ENCODE measurements at regions not wholly inside any gene's neighbourhood (a gene's known extent, or its start where the extent isn't known, plus 50 kb on each side); places are given as distances from the start of the nearest gene placed in this dataset.
"Not testable (repeated sequence)": the region's sequence is repeated elsewhere in the genome, so short reads cannot be mapped to it uniquely, and the experiment has no call there.

DNA sequence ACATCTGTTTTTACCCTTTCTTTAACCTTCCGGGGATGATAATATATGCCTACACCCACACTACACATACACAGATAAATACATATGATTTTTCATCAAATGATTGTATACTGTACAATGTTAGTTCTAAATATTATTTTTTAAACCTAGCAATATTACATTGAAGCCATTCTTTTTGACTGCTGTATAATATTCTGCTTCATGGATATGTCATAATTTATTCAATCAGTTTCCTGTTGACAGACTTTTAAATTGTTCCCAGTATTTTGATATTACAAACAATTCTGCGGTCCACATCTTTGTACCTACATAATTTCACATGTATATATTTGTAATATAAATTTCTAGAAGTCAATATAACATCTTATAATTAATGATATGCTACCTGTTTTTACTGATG is 59.0 kb upstream of the ITGB1 start:
- Mint-ChIP-seq H3K4me1 (ENCODE audit: low read depth) (no peaks in the 10 kb centered on the region), H3K27me3 (ENCODE audit: low read depth) (no peaks in the 10 kb centered on the region), H3K27ac (no peak overlapping the region), H3K36me3 (ENCODE audit: insufficient read depth in 2 of 2) (peaks cover 0 to 1% of the 10 kb centered on the region in 2 donors), H3K4me3 (no peak overlapping the region), H3K9me3 (peaks cover 4 to 5% of the 10 kb centered on the region in 2 donors)
- no peak for DNase-seq
- ATAC-seq (replicated peaks in 1 of 2): no peak

DNA sequence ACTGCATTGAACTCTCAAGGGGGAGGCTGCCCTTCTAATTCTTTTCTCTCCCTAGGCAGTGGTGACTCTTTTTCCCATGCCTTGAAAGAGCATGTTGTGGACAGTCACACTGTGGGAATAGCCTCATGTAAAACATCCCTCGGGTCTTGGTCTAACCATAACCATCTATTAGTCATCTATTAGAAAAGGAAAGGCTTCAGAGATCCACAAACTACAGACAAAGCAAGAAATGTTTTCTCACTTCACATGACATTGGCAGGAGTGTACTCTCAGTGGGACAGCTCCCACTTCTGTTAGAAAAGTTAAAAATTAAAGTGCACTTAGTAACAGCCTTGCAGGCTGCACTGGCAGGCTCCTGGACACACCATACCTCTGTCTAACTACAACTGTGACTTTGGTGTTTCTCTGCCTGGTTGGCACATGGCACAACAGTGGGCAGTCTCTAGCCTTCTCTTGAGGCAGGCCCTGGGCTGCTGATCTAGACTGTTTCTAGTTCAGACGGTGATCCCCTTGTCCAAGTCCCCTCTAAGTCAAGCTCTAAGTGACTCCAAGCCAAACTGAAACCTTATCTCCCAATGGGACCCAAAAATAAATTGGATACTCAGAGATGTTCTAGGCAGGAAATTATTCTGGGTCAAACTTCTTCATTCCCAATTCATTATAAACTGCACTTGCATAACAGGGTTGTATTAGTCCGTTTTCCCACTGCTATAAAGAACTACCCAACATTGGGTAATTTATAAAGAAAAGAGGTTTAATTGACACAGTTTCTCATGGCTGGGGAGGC is 57.9 kb upstream of the ITGB1 start:
- Mint-ChIP-seq H3K36me3 (ENCODE audit: insufficient read depth in 2 of 2) (peaks cover 0 to 1% of the 10 kb centered on the region in 2 donors), H3K27ac (no peak overlapping the region), H3K4me1 (ENCODE audit: low read depth) (no peaks in the 10 kb centered on the region), H3K4me3 (no peak overlapping the region), H3K27me3 (ENCODE audit: low read depth) (no peaks in the 10 kb centered on the region), H3K9me3 (peaks cover 4 to 5% of the 10 kb centered on the region in 2 donors)
- ATAC-seq (replicated peaks in 1 of 2) (no peak), DNase-seq (no peak)

DNA sequence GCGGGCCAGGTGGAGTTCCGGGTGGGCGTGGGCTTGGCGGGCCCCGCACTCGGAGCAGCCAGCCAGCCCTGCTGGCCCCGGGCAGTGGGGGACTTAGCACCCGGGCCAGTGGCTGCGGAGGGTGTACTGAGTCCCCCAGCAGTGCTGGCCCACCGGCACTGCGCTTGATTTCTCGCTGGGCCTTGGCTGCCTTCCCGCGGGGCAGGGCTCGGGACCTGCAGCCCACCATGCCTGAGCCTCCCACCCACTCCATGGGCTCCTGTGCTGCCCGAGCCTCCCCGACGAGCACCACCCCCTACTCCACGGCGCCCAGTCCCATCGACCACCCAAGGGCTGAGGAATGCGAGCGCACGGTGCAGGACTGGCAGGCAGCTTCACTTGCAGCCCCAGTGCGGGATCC is 55.3 kb upstream of the ITGB1 start:
- not testable (repeated sequence) for DNase-seq; H3K9me3 Mint-ChIP-seq; H3K4me3 Mint-ChIP-seq; ATAC-seq (replicated peaks in 1 of 2); H3K36me3 Mint-ChIP-seq (ENCODE audit: insufficient read depth in 2 of 2); H3K27ac Mint-ChIP-seq
- H3K4me1 Mint-ChIP-seq (ENCODE audit: low read depth): peaks cover 23% of the 10 kb centered on the region
- peaks cover 14% of the 10 kb centered on the region for H3K27me3 Mint-ChIP-seq (ENCODE audit: low read depth)

DNA sequence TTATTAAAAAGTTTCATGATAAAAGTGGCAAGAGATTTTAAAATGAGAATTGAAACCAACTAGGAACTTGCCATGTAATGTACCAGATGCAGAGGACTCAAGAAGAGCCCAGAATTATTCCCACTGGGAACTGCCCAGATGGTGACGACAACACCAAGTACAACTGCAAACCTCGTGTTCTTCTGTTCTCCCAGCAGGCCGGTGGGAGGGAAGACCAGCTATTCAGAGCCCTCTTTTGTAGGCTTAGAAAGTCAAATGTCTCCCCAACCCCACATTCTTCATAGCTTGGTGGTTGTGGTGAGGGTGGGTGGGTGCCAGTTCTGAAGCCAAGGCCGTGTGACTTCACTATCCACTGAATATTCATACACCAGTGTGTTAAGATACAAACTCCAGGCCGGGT is 54.3 kb upstream of the ITGB1 start:
- no peak overlapping the region for H3K27ac Mint-ChIP-seq
- H3K4me3 Mint-ChIP-seq: no peak overlapping the region
- no peak for ATAC-seq (replicated peaks in 1 of 2)

DNA sequence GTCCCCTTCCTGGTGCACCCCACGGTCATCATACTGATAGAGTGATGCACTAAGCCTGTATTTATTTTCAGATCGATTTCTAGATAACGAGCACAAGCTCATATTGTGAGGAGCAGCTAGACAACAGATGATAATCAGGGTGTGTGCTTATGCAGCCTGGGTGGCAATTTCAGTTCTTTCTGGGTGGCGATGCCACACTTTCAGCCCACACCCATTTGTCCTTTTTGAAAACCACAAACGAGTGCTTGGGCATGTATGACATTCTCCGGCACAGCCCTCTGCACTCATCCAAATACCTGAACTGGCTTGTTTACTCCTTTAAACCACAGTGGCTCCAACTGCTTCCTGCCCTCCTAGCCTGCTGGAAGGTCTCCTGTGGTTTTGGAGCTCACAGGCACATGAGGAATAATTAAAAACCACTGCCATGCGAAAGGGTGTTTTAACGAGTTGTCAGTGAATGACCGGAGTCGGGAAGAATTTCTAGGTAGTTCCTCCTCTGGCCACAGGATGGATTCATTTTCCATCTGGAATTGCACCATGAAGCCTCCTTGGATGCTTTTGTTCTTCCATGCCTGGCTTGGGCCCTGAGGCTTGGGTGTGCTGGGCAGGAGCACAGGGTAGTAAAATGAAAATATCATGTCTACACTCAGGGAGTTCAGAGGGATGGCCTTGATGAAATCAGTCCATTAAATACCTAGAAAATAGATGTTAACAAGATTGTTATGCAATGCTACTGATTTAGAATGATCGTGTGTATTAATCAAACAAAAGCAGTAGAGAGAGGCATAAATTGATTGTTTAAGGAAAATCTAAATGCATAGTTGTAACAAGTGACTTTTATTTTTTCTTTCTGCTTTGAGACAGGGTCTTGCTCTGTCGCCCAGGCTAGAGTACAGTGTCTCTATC is 52.4 kb upstream of the ITGB1 start:
- H3K4me1 Mint-ChIP-seq (ENCODE audit: low read depth): peaks cover 34% of the 10 kb centered on the region
- H3K27ac Mint-ChIP-seq: peak overlapping the region; percentile 54
- DNase-seq (peak in 1 of 2 donors; percentile 11), ATAC-seq (replicated peaks in 1 of 2) (peak in 1 of 2 donors; percentile 20)
- H3K9me3 Mint-ChIP-seq: no peaks in the 10 kb centered on the region
- no peaks in the 10 kb centered on the region for H3K36me3 Mint-ChIP-seq (ENCODE audit: insufficient read depth in 2 of 2)
- peak overlapping the region; percentile 32 to 78 for H3K4me3 Mint-ChIP-seq
- peaks cover 14% of the 10 kb centered on the region for H3K27me3 Mint-ChIP-seq (ENCODE audit: low read depth)

More for the DNA sequence above, 54.3 kb upstream of the ITGB1 start:
- Mint-ChIP-seq H3K36me3 (ENCODE audit: insufficient read depth in 2 of 2) (no peaks in the 10 kb centered on the region), H3K27me3 (ENCODE audit: low read depth) (peaks cover 14% of the 10 kb centered on the region), H3K4me1 (ENCODE audit: low read depth) (peaks cover 25% of the 10 kb centered on the region), H3K9me3 (peaks cover 0 to 2% of the 10 kb centered on the region in 2 donors)
- no peak for DNase-seq

DNA sequence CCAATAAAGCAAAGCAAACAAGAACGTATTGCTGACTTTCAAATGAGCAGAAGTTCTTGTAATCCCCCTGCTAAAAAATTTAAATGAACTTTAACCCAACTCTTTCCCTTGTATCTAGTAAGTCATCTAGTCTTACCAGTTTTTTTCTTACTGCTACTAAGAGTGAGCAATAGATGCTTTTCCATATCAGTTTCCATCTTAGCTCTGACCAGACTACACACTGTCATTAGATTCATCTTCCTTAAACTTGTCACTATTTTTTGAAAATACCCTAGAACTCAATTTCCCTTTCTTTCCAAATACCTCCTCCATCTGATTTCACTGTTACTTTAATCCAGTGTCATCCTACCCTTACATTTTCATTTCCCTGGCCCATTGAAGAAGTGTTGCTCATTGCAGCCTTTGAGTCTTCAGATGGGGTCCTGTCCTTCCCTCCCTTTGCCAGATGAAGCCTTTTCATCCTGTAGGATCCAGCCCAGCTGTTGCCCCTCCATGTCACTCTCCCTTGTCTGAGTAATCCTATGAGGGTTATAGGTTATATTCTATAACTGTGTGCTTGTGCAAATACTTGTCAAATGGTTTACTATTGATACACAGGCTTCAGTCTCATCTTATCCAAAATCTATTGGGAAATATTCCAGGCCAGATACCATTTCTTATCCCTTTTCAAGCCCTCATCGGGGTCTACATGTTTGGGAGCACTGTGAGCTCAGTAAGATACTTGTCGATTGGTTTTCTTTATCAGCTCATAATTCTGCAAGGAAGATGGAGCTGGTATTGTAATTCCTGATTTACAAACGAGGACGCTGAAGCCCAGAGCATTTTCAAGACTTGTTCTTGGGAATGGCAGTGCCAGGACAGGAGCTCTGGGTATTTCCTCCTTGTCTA is 51.5 kb upstream of the ITGB1 start:
- no peaks in the 10 kb centered on the region for H3K9me3 Mint-ChIP-seq

DNA sequence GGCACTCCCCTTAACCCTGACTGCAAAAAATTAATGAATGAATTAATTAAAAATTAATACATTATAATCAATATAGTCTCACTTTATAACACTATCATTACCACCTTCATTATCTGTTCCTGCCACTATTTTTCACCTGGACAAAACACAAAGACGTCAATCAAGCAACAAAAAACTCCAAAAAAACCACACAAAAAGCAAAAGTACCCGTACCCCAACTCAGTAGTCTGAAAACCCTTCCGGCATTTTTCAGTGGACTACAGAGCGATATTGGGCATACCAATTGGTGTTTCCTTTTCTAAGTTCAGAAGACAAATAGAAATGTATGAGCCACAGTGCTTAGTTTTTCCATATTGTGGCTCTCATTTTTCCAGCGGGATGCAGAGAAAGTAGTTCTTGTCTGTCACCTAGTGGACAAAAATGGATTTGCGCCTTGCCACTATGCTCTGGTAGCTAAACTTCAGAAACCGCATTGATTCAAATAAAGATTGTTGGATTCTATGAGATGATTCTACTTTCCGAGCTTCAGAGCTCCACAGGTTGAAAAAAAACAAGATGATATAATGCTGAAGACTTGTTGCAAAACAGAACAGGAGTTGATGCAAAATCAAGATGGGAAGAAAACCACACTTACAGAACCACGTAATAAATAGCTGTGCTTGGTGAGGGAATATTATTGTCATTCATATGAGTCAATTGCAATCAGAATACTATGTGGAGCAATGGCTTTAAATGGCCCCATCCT is 50.6 kb upstream of the ITGB1 start:
- peaks cover 14% of the 10 kb centered on the region for H3K27me3 Mint-ChIP-seq (ENCODE audit: low read depth)
- H3K27ac Mint-ChIP-seq: peak overlapping the region; percentile 55
- peak; percentile 69 to 74 for DNase-seq
- peaks cover 34% of the 10 kb centered on the region for H3K4me1 Mint-ChIP-seq (ENCODE audit: low read depth)
- H3K4me3 Mint-ChIP-seq: peak overlapping the region; percentile 64 to 78
- peak; percentile 72 to 76 for ATAC-seq (replicated peaks in 1 of 2)
- no peaks in the 10 kb centered on the region for H3K9me3 Mint-ChIP-seq
- no peaks in the 10 kb centered on the region for H3K36me3 Mint-ChIP-seq (ENCODE audit: insufficient read depth in 2 of 2)

More for the DNA sequence above, 51.5 kb upstream of the ITGB1 start:
- no peak for DNase-seq
- Mint-ChIP-seq H3K4me3 (peak overlapping the region; percentile 4 to 78), H3K36me3 (ENCODE audit: insufficient read depth in 2 of 2) (no peaks in the 10 kb centered on the region), H3K4me1 (ENCODE audit: low read depth) (peaks cover 34% of the 10 kb centered on the region), H3K27ac (peak overlapping the region; percentile 55), H3K27me3 (ENCODE audit: low read depth) (peaks cover 14% of the 10 kb centered on the region)
- peak; percentile 61 to 64 for ATAC-seq (replicated peaks in 1 of 2)

DNA sequence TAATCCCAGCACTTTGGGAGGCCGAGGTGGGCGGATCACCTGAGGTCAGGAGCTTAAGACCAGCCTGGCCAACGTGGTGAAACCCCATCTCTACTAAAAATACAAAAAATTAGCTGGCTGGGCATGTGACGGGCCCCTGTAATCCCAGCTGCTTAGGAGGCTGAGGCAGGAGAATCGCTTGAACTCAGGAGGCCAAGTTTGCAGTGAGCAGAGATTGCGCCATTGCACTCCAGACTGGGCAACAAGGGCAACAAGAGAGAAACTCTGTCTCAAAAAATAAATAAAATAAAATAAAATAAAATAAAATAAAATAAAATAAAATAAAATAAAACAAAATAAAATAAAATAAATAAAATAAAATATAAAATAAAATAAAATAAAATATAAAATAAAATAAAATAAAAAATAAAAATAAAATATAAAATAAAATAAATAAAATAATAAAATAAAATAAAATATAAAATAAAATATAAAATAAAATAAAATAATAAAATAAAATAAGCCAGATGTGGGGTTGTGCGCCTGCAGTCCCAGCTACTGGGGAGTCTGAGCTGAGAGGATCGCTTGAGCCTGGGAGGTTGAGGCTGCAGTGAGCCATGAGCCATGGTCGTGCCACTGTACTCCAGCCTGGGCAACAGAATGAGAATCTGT is 49.8 kb upstream of the ITGB1 start:
- H3K27ac Mint-ChIP-seq; DNase-seq; ATAC-seq (replicated peaks in 1 of 2); H3K36me3 Mint-ChIP-seq (ENCODE audit: insufficient read depth in 2 of 2); H3K9me3 Mint-ChIP-seq: not testable (repeated sequence)
- H3K4me1 Mint-ChIP-seq (ENCODE audit: low read depth): peaks cover 34% of the 10 kb centered on the region
- H3K4me3 Mint-ChIP-seq: peak overlapping the region in 1 of 2 donors; percentile 78
- peaks cover 14% of the 10 kb centered on the region for H3K27me3 Mint-ChIP-seq (ENCODE audit: low read depth)
